ENCODE measurements at regions not wholly inside any gene's neighbourhood (a gene's known extent, or its start where the extent isn't known, plus 50 kb on each side); places are given as distances from the start of the nearest gene placed in this dataset.

DNA sequence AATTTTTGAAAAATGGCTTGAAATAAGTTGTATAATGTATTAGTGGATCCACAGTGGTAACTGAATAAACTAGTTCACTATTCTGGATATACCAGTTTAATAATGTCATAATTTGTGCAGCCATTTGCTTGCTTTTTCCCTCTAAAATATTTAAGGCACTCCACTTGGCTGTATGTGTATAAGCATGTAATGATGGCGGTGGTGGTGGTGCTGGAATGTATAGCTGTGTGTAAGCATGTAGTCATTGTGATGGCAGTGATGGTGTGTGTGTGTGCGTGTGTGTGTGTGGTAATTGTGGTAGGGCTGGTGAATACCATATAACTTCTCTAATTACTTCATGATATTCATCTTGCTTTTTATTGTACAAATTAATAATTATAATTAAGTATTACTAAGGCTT lies 89.2 kb upstream of the HIVEP1 start:
- DNase-seq = no peak
- intact Hi-C loops (cut with DNase I) = no loop called here
- ATAC-seq = no peak
- no peaks in the 10 kb centered on the region for H3K27me3 ChIP-seq (ENCODE audit: low read depth)
- no peaks in the 10 kb centered on the region for H3K36me3 ChIP-seq
- peaks cover 7% of the 10 kb centered on the region for H3K4me1 ChIP-seq
- no peaks in the 10 kb centered on the region for H3K9me3 ChIP-seq
- H3K27ac ChIP-seq = no peak overlapping the region
- no peak overlapping the region for H3K4me3 ChIP-seq
- TF ChIP-seq, protein P1, sequence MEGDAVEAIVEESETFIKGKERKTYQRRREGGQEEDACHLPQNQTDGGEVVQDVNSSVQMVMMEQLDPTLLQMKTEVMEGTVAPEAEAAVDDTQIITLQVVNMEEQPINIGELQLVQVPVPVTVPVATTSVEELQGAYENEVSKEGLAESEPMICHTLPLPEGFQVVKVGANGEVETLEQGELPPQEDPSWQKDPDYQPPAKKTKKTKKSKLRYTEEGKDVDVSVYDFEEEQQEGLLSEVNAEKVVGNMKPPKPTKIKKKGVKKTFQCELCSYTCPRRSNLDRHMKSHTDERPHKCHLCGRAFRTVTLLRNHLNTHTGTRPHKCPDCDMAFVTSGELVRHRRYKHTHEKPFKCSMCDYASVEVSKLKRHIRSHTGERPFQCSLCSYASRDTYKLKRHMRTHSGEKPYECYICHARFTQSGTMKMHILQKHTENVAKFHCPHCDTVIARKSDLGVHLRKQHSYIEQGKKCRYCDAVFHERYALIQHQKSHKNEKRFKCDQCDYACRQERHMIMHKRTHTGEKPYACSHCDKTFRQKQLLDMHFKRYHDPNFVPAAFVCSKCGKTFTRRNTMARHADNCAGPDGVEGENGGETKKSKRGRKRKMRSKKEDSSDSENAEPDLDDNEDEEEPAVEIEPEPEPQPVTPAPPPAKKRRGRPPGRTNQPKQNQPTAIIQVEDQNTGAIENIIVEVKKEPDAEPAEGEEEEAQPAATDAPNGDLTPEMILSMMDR (IDR thresholded peaks at IDR 0.05) = no peak

DNA sequence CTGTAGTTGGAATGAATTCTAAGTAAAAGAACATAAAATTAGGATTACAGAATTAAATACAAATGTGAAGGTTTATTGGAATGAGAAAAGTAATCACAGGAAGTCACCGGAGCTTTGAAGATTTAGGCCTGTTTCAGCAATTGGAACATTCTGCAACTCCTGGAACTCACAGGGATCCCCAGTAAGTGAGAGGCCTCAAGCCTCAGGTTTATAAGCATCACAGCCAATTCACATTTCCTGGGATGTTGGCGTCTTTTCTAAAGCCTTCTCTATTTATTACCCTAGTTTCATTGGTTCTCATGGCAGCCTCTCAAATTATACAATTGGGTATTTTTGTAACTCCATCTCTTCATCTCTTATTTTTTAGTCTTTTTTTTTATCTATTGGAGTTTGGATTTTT lies 90.4 kb upstream of the HIVEP1 start:
- H3K4me3 ChIP-seq = no peak overlapping the region
- H3K36me3 ChIP-seq = no peaks in the 10 kb centered on the region
- intact Hi-C loops (cut with DNase I) = no loop called here
- peaks cover 7% of the 10 kb centered on the region for H3K4me1 ChIP-seq
- TF ChIP-seq, protein P1 (IDR thresholded peaks at IDR 0.05) = no peak
- no peaks in the 10 kb centered on the region for H3K27me3 ChIP-seq (ENCODE audit: low read depth)
- ATAC-seq (no peak), DNase-seq (no peak)
- no peaks in the 10 kb centered on the region for H3K9me3 ChIP-seq
- no peak overlapping the region for H3K27ac ChIP-seq

DNA sequence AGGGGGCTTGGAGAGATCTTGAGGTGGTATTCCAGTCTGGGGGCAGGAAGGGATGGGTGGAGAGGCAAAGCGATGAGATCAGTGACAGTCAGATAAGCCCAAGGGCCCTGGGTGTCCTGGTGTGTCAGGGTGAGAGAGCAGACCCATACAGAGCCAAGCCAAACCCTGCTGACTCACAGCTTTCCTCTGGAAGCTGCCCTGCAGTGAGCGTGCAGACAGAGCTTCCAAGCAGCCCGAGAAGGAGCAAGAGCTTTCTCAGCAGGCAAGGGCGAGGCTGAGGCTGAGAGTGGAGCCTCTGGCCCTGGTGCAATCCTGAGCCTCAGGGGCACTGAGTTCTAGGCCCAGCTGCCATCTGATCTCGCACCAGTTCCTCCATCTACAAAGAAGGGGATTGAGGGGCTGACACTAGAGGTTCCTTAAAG lies 91.1 kb upstream of the HIVEP1 start:
- H3K4me1 ChIP-seq = peaks cover 7% of the 10 kb centered on the region
- DNase-seq = no peak
- no peaks in the 10 kb centered on the region for H3K27me3 ChIP-seq (ENCODE audit: low read depth)
- ATAC-seq = peak; percentile 58 to 71
- TF ChIP-seq, protein P1 (IDR thresholded peaks at IDR 0.05) = no peak
- no peak overlapping the region for H3K4me3 ChIP-seq
- no peaks in the 10 kb centered on the region for H3K36me3 ChIP-seq
- intact Hi-C loops (cut with DNase I) = no loop called here
- no peaks in the 10 kb centered on the region for H3K9me3 ChIP-seq
- no peak overlapping the region for H3K27ac ChIP-seq

DNA sequence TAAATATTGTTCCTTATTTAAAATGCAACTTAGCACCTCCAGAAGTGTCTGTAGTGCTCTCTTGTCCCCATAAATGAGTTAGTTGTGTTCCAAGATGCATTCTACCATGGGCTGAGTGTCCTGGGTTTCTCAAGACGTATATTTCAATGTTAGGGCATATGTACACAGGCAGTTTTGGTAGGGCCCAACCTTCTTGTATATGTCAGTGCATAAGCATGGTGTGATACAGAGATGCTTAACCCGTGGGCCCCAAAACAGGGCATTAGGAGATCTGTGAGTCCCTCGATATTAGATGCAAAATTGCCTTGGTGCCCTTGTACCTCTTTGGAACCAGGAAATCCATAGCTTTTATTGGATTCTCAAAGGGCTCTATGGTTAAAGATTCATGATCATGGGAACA lies 91.5 kb upstream of the HIVEP1 start:
- no peak overlapping the region for H3K27ac ChIP-seq
- H3K27me3 ChIP-seq (ENCODE audit: low read depth) = no peaks in the 10 kb centered on the region
- no peaks in the 10 kb centered on the region for H3K9me3 ChIP-seq
- TF ChIP-seq, protein P1 (IDR thresholded peaks at IDR 0.05) = no peak
- peaks cover 7% of the 10 kb centered on the region for H3K4me1 ChIP-seq
- no peaks in the 10 kb centered on the region for H3K36me3 ChIP-seq
- DNase-seq (no peak), ATAC-seq (no peak)
- intact Hi-C loops (cut with DNase I) = no loop called here
- H3K4me3 ChIP-seq = no peak overlapping the region

DNA sequence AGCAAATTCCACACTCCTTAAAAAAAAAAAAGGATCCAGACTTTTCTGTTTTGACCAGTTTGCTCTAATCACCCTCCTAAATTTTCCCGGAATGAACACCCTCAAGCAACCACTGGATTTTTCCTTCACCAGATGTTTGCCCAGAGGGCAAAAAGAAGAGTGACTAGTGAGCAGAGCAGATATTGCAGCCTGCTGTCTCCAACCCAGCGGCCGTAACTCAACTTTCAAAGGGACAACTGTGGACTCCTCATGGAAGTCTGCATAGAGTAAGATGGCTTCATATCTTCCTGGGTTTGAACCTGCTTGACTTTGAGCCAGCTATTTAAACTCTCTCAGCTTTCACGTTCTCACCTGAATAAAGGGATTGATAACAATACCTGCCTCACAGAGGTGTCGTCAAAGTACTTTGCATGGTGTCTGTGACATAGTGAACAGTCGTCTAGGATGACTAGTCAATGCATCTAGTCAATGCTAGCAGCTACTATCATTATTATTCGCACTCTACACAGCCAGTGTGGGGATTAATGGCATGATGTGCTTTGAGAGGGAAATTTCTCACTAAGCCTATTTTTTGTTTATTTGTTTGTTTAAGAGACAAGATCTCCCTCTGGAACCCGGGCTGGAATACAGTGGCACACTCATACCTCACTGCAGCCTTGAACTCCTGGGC lies 92.2 kb upstream of the HIVEP1 start:
- TF ChIP-seq, protein P1 (IDR thresholded peaks at IDR 0.05) = no peak
- ATAC-seq (no peak), DNase-seq (no peak)
- H3K36me3 ChIP-seq = no peaks in the 10 kb centered on the region
- intact Hi-C loops (cut with DNase I) = no loop called here
- H3K4me1 ChIP-seq = peaks cover 7% of the 10 kb centered on the region
- H3K4me3 ChIP-seq = no peak overlapping the region
- no peak overlapping the region for H3K27ac ChIP-seq
- H3K27me3 ChIP-seq (ENCODE audit: low read depth) = no peaks in the 10 kb centered on the region
- no peaks in the 10 kb centered on the region for H3K9me3 ChIP-seq
